Psoas muscle (tissue), 7 donors: ENCODE measurements at regions not wholly inside any gene's neighbourhood (a gene's known extent, or its start where the extent isn't known, plus 50 kb on each side); places are given as distances from the start of the nearest gene placed in this dataset.

Experiments
- ATAC-seq, 4 donors: fragments of 200-7000 bp; cut with Tn5 transposase; one replicate each; pipeline ENCODE4 v1.9.1; 2020; ENCODE audit warnings: moderate library complexity in 3 of 4, mild to moderate bottlenecking in 2 of 4
- DNase-seq, 2 donors: peaks; one replicate each; pipeline ENCODE4 v3.0.0-alpha.2; 2020
- H3K27ac ChIP-seq: fragments of 200-600 bp; one replicate; pipeline ENCODE4 v1.8.0; 2022
- H3K27me3 ChIP-seq, 3 donors: fragments of 200-600 bp in 1 of 3; one replicate each; pipeline versions ENCODE4 v1.6.1 to v1.8.0; 2013 to 2022; ENCODE audit warnings: low read length in 2 of 3, mild to moderate bottlenecking in 2 of 3, moderate library complexity in 1 of 3; ENCODE audit not compliant: insufficient read depth in 3 of 3
- H3K36me3 ChIP-seq, 2 donors: fragments of 200-600 bp in 1 of 2; one replicate each; pipeline versions ENCODE4 v1.6.1 to v1.8.0; 2013 to 2022; ENCODE audit warnings: low read depth in 1 of 2, mild to moderate bottlenecking in 1 of 2, moderate library complexity in 1 of 2; ENCODE audit not compliant: insufficient read depth in 1 of 2
- H3K4me1 ChIP-seq: fragments of 200-600 bp; one replicate; pipeline ENCODE4 v1.8.0; 2022
- H3K4me3 ChIP-seq: fragments of 200-600 bp; one replicate; pipeline ENCODE4 v1.8.0; 2022; ENCODE audit warnings: mild to moderate bottlenecking
- H3K9me3 ChIP-seq: fragments of 200-600 bp; one replicate; pipeline ENCODE4 v1.8.0; 2022
- WGBS, 3 donors: extraction: QIAGEN DNeasy Blood & Tissue Kit; methylation state at CpG; one replicate each; pipeline versions ENCODE4 v1.1.6 to v1.1.7; 2013; 5-methylcytosine and 5-hydroxymethylcytosine counted together
- intact Hi-C, 2 donors: fragments of 100-400 bp; cut with DNase I; formaldehyde crosslinking; loops; one replicate each; pipeline versions ENCODE4 v1.11.0 to v1.14.2; 2022
- TF ChIP-seq, protein P1 (sequence below): fragments of 200-600 bp; IDR thresholded peaks from one replicate; pipeline ENCODE4 v1.8.0; 2022; ENCODE audit warnings: antibody characterized with exemption
- donor health status: healthy with polysubstance abuse.
- donor health status: DM: no; HTN: no; CAD: no; lungs with moderate emphysema.
- donor health status: Bipolar disorder and iron deficiency.
- donor health status: healthy.
- donor health status: DM: yes; HTN: yes; CAD: no.
- donor health status: DM: no; HTN: no; CAD: no.
- donor health status: DM: yes; HTN: yes; CAD: no.

DNA sequence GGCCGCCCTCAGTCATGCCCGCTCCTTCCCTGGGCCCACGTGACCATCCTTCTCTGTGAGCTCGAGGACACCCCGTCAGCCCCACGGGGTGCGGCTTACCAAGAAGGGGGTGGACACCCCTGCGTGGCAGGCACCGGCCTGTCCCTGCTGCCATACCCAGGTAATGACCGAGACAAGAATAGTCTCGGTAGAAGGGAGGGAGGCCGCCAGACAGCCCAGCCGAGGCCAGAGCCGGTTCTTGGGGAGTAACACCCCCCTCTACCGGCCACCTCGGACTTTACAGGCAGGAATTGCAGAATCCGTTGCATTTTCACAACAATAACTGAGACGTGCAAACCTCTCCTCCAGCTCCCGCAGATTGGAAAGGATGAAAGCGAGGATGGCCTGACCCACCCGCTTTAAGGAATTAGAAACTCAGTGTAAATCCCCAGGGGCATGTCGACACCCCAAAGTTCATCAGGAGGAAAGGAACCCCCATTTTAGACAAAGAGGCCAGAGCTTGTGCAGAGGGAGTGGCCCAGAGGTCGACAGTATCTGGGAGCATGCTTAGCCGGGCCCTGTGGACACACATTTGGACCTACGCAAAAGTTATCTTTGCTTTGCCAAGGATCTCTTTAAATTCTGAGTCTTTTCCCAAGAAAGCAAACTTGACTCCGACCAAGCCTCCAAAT, 60.1 kb upstream of the GLI2 start:
- Histone ChIP-seq H3K4me3 (no peak overlapping the region), H3K27me3 (peaks cover 0 to 8% (median 0%) of the 10 kb centered on the region in 3 donors), H3K4me1 (peaks cover 3% of the 10 kb centered on the region), H3K27ac (no peak overlapping the region), H3K36me3 (no peaks in the 10 kb centered on the region), H3K9me3 (no peaks in the 10 kb centered on the region)
- 37 to 42% (median 39%) methylated on average over 20 to 26 of the region's 26 CpGs for WGBS, 3 donors
- ATAC-seq (peak; percentile 78 to 86 (median 82)), DNase-seq (peak; percentile 62 to 85)
- TF ChIP-seq, protein P1, sequence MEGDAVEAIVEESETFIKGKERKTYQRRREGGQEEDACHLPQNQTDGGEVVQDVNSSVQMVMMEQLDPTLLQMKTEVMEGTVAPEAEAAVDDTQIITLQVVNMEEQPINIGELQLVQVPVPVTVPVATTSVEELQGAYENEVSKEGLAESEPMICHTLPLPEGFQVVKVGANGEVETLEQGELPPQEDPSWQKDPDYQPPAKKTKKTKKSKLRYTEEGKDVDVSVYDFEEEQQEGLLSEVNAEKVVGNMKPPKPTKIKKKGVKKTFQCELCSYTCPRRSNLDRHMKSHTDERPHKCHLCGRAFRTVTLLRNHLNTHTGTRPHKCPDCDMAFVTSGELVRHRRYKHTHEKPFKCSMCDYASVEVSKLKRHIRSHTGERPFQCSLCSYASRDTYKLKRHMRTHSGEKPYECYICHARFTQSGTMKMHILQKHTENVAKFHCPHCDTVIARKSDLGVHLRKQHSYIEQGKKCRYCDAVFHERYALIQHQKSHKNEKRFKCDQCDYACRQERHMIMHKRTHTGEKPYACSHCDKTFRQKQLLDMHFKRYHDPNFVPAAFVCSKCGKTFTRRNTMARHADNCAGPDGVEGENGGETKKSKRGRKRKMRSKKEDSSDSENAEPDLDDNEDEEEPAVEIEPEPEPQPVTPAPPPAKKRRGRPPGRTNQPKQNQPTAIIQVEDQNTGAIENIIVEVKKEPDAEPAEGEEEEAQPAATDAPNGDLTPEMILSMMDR, result peak; percentile 73
- intact Hi-C loops, result loop anchor here (5.0 to 10.0 kb wide), 3 partner anchors 121 to 501 kb away; no protein-coding TSS in a partner anchor

DNA sequence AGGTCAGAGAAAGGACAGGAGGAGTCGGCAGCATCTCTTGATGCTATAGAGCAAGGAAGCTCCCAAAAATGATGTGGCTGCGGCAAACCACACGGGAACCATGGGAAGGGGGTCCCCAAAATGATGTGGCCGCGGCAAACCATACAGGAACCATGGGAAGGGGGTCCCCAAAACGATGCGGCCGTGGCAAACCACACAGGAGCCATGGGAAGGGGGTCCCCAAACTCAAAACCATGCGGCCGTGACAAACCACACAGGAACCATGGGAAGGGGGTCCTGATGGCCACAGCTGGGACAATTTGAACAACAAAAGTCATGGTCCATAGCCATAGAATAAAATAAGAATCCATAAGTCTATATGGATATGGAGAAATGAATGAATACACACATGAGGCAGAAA, 58.4 kb upstream of the GLI2 start:
- intact Hi-C loops, result loop anchor here (5.0 to 10.0 kb wide), 3 partner anchors 122 to 502 kb away; no protein-coding TSS in a partner anchor
- no peak for DNase-seq
- WGBS, 3 donors, result 92 to 94% (median 94%) methylated on average over 10 of the region's 10 CpGs
- no peak overlapping the region for H3K4me3 ChIP-seq
- no peak for ATAC-seq
- H3K9me3 ChIP-seq, result no peaks in the 10 kb centered on the region
- H3K27ac ChIP-seq, result no peak overlapping the region
- peaks cover 0 to 4% (median 0%) of the 10 kb centered on the region in 3 donors for H3K27me3 ChIP-seq
- peaks cover 3% of the 10 kb centered on the region for H3K4me1 ChIP-seq
- TF ChIP-seq, protein P1, result no peak
- H3K36me3 ChIP-seq, result no peaks in the 10 kb centered on the region

DNA sequence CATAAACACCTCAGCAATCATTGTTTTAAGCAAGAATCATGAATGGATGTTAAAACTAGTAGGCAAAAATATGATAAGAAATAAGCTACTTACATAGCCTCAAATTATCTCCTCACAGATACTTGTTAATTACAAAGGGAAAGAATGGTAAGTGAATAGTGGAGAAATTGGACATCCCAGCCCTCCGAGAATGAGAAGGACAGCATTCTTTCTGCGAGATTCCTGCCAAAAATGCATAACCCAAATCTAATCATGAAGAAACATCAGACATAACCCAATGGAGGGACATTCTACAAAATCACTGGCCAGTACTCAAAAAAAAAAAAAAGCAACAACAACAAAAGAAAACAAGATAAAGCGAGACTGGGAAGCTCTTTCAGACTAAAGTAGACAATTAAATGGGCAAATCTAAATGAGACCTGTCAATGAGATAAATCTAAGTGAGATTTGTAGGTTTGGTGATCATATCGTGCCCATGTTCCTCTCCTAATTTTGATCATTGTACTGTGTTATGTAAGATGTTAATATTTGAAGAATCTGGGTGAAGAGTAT, 57.9 kb upstream of the GLI2 start:
- DNase-seq, result no peak
- Histone ChIP-seq H3K36me3 (no peaks in the 10 kb centered on the region), H3K4me1 (peaks cover 3% of the 10 kb centered on the region), H3K27me3 (peaks cover 0 to 4% (median 0%) of the 10 kb centered on the region in 3 donors), H3K27ac (no peak overlapping the region), H3K4me3 (no peak overlapping the region), H3K9me3 (no peaks in the 10 kb centered on the region)
- ATAC-seq, result no peak
- 71 to 79% (median 72%) methylated on average over 4 of the region's 4 CpGs for WGBS, 3 donors
- intact Hi-C loops, result loop anchor here (5.0 to 10.0 kb wide), 3 partner anchors 123 to 503 kb away; no protein-coding TSS in a partner anchor
- TF ChIP-seq, protein P1, result no peak

DNA sequence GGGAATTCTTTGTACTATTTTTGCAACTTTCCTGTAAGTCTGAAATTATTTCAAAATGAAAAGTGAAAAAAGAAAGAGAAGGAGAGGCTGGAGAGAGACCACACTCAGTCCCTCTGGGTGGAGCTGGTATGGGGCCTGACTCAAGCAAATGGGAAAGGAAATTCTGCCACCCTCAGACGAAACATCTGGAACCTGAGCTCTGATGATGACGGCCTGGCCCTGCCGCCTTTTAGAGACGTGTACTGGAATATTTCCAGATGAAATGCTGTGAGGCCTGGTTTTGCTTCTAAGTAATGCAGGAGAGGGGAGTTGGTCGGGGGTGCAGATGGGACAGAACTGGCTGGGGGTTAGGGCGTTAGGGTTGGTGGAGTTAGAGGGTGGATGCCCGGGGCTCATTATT, 57.4 kb upstream of the GLI2 start:
- H3K27me3 ChIP-seq, result peaks cover 0 to 4% (median 0%) of the 10 kb centered on the region in 3 donors
- no peak for DNase-seq
- H3K27ac ChIP-seq, result no peak overlapping the region
- peaks cover 3% of the 10 kb centered on the region for H3K4me1 ChIP-seq
- H3K9me3 ChIP-seq, result no peaks in the 10 kb centered on the region
- TF ChIP-seq, protein P1, result no peak
- WGBS, 3 donors, result 47 to 71% (median 53%) methylated on average over 6 to 7 of the region's 7 CpGs
- H3K4me3 ChIP-seq, result no peak overlapping the region
- no peaks in the 10 kb centered on the region for H3K36me3 ChIP-seq
- intact Hi-C loops, result loop anchor here (5.0 to 10.0 kb wide), 3 partner anchors 123 to 503 kb away; no protein-coding TSS in a partner anchor
- no peak for ATAC-seq
